ENCODE measurements at regions not wholly inside any gene's neighbourhood (a gene's known extent, or its start where the extent isn't known, plus 50 kb on each side); places are given as distances from the start of the nearest gene placed in this dataset.
"Not testable (repeated sequence)": the region's sequence is repeated elsewhere in the genome, so short reads cannot be mapped to it uniquely, and the experiment has no call there.

DNA sequence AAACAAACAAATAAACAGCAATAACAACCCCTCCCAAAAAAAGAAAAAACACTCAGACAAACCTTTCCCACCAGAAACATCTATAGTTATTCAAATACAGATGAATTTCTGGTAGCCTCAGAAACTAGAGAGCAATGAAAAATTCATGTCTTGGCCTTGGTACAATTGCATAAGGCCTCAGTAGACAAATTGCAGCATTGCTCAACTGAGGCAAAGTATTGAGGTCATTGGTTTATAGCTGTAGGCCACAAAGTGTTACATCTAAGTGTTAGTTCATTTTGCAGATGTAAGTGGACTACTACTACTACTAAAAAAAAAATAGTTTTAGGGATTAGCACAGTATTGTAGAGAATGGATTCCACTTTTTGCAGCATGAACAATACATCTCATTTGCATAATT lies 2268.3 kb downstream of the ARAP2 start:
- intact Hi-C loops (cut with DNase I), result no loop called here
- no peak for DNase-seq (ENCODE audit: low spot score)

DNA sequence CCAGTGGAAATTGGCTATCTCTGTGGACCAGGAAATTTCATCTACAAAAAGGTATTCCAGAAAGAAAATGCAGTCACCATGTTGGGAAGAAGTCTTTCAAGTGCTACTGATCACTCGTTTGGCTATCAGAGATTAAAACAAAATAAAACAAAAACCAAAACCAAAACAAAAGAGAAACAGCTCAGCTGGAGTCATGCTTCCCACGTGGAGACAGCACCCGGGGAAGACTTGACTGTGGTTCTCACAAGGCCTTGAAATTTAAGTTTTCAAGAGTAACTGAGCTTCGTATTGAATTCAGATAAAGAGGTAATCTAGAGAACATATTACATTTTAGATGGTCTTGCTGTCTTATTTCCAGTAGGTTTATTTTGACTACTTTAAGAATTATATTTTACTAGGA lies 2264.5 kb downstream of the ARAP2 start:
- DNase-seq (ENCODE audit: low spot score); intact Hi-C loops (cut with DNase I): not testable (repeated sequence)

DNA sequence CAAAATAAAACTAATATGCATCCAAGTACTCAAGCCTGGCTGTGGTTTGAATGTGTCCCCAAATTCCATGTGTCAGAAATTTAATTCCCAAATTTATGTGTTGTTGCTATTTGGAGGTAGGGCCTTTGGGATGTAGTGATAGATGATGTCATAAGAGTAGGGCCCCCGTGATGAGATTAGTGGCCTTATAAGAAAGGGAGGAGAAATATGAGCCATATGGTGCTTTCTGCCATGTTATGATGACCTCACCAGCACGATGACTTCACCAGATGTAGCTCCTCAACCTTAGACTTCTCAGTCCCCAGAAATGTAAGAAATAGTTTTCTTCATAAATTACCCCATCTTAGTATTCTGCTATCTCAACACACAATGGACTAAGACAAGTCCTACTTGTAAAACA lies 2264.0 kb downstream of the ARAP2 start:
- intact Hi-C loops (cut with DNase I), result no loop called here
- DNase-seq (ENCODE audit: low spot score), result no peak

DNA sequence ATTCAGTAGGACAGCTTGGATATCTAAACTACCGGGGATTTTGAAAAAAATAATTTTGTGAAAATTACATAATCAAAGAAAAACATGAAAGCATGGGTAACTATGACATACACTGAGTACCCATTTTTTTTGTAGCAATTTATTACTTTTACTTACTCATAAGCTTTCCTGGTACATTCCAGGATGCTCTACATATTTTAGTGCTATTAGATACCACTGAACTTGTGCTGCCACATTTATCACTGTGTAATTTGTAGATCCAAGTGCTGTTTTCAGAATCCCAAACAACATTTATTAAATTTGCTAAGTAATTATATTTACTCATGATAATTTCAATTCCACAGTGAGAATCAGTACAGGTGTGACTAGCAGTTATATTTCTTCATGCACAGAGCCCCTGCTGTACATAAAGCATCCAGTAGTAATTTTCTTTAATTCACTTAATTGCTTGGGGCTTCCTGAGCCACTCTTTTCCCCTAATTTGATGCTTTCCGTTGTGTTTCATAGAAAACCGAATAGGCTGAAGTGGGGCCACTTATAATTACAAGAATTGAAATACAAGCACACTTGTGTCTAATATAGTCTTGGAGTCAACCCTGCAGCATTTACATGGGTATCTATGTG lies 2254.4 kb downstream of the ARAP2 start:
- intact Hi-C loops (cut with DNase I), result no loop called here
- no peak for DNase-seq (ENCODE audit: low spot score)

DNA sequence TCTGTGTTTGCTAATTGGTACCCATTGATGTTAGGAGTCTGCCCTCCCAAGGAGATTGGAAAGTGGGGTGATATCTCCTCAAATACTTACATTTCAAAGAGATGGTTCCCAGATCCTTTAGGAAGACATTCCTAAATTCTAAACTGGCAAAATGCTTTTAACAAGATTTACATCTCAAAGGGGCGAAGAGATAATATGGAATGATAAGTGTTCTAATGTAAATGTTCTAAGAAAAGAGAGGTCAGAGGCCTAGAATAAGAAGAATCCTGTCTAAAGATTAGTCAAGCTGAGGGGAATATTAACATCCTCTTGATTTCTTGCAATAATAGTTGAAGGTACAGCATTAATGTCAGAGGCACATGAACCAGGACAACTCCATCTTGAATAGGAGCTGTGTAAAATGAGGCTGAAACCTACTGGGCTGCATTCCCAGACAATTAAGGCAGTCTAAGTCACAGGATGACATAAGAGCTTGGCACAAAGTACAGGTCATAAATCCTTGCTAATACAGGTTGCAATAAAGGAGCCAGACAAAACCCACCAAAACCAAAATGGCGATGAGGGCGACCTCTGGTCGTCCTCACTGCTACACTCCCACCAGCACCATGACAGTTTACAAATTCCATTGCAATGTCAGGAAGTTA lies 2248.1 kb downstream of the ARAP2 start:
- intact Hi-C loops (cut with DNase I), result no loop called here
- DNase-seq (ENCODE audit: low spot score), result no peak

DNA sequence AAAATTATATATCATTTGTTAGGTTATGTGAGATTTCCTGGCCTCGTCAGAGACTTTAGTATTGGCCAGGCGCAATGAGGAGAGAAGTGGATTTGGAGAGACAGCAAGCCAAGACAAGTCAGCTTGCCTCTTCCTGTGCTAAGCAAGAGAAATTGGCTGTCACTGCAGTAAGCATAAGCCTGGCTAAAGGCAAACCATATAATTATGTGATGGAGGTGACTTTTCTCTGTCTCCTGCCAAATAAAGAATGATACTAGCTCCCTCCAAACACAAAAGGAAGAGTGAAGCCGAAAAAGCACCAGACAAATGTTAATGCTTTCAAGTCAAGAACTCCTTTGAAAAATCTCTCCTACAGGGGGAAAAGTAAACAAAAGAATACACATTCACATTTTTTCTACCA lies 2246.0 kb downstream of the ARAP2 start:
- intact Hi-C loops (cut with DNase I), result no loop called here
- DNase-seq (ENCODE audit: low spot score), result no peak

DNA sequence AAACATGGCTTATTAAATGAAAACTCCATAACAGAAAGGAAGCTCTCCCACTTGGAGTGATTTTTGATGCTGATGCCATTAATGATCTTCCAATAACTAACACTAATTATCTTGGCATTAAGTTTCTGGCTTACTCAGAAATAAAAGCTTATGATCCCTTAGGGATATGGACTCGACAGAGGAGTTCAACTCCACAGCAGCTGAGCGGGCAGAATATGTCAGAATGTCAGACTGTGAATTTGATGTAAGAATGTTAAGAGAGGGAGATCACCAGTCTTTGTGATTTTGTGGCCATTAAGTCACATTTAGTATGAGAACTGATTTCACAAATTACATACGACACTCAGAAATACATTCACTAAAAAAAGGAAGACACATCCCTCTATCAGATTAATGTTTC lies 2244.0 kb downstream of the ARAP2 start:
- DNase-seq (ENCODE audit: low spot score), result no peak
- intact Hi-C loops (cut with DNase I), result no loop called here

DNA sequence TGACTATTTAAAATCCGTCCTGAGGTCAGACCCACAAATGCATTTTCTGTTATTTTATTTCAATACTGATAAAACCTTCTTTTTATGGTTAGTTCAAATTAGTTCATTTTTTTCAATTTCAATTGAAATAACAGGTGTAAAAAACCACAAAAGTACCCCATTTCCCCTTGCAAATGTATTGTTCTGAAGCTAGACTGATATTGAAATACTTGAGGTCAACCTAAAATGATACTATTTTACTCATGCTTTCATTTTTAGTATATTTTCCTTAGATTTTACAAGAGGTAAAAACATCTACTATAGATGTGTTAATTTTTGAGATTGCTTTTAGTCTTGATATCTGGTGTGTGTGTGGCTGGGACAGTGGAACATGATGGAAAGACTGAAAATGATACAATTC lies 2237.8 kb downstream of the ARAP2 start:
- intact Hi-C loops (cut with DNase I); DNase-seq (ENCODE audit: low spot score): not testable (repeated sequence)

DNA sequence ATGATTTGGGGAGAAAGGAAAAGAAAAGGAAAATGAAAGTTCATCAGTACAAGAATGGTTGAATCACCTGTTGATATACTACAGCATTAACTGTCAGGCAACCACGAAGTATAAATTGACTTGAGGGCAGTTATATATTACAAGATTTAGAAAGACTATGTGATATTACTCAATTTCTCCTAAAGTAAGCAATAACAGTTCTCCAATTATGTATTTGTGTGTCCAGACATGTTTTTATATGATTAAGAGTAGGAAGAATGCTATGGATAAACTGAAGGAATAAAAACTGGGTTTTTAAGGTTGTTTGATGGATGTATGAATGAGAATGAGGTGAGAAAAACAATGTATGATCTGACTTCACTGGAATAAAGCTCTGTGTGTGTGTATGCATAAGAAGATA lies 2234.4 kb downstream of the ARAP2 start:
- intact Hi-C loops (cut with DNase I), result no loop called here

DNA sequence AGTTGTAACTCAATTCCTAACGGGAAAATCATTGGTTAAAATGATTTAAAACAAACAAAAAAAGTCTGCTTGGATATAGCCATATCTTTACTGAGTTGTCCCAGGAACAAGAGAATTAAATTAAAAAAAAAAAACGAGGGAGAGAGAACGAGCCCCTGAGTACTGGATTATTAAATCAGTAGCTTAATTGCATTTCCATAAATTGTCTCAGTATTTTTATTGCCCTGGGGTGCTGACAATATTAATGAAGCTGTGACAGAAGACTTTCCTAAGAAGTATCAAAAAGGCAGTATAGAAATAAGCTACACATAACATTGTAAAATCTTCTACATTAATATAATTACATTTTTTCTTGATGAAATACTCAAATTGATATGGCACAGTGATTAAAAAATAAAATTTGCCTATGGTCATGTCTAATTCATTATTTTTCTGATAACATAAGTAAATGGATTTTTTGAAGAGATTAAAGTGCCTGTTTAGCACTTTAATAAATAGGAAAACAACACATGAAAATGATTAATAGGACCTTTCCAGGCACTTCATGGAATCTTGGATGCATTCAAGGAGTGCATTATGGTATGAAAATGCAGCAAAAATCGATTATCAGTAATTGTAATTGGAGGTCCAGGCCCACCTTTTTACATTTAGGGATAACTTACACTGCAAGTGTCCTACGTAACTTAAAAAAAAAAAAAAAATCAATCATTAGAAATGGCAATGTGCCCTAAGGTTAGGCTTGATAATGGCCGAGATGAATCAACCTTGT lies 2233.4 kb downstream of the ARAP2 start:
- no peak for DNase-seq (ENCODE audit: low spot score)
- intact Hi-C loops (cut with DNase I), result no loop called here

More for the DNA sequence above, 2234.4 kb downstream of the ARAP2 start:
- no peak for DNase-seq (ENCODE audit: low spot score)

DNA sequence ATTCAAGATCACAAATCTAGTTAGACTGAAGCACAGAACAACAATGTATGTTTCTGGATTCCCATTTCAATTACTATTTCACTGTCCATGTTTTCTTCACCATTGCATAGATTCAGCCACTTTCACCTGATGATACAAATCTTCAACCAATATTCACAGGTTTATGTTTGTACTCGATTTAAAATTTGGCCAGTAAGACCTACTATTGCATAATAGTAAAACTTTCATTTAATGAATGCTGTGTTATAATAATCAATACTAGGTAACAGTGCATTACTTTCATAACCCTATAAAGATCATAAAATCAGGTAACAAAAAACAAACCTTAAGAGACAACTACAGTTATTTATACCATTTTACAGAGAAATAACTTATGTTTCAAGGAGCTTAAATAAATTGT lies 2209.1 kb downstream of the ARAP2 start:
- intact Hi-C loops (cut with DNase I), result no loop called here
- DNase-seq (ENCODE audit: low spot score), result no peak

DNA sequence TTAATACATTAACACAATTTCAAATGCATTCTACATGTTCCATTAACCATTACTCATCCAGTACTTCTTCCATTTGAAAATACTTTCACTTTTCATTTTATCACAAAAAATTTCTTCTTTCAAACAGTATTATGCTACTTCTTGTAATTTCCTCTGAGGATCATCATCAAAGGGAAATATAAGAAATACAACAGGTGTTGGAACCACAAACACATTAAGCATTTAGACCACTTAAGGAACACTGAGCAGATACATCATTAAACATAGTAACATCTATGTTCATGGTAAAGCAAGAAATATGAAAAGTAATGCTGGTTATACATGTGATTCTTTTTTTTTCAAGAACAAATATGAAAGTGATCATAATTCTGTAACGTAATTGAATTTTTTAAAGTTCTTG lies 2207.0 kb downstream of the ARAP2 start:
- intact Hi-C loops (cut with DNase I), result no loop called here
- DNase-seq (ENCODE audit: low spot score), result no peak

DNA sequence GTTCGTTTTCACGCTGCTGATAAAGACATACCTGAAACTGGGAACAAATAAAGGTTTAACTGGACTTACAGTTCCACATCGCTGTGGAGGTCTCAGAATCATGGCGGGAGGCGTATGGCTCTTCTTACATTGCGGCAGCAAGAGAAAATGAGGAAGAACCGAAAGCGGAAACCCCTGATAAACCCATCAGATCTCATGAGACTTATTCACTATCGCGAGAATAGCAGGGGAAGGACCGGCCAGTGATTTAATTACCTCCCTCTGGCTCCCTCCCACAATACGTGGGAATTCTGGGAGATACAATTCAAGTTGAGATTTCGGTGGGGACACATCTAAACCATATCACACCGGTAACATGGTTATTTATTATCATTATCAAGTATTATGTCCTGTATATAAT lies 2204.5 kb downstream of the ARAP2 start:
- no peak for DNase-seq (ENCODE audit: low spot score)
- intact Hi-C loops (cut with DNase I), result no loop called here

DNA sequence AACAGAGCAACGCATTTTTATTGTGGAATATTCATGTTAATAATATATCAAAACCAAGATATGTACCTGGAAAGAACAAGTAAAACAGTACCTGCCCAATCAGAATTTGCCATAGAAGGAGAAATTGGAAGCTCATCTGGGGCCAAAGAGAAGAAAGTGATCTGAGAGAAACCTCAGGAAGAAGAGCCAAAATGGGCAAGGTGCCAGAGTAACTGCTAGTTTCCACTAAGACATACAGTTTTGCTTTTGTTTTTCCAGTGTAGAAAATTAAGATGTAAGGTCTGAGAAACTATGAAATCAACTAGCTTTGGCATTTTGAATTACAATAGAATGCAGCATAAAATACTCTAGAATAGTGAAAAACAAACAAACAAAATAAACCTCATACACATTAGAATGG lies 2201.2 kb downstream of the ARAP2 start:
- intact Hi-C loops (cut with DNase I), result no loop called here
- no peak for DNase-seq (ENCODE audit: low spot score)

DNA sequence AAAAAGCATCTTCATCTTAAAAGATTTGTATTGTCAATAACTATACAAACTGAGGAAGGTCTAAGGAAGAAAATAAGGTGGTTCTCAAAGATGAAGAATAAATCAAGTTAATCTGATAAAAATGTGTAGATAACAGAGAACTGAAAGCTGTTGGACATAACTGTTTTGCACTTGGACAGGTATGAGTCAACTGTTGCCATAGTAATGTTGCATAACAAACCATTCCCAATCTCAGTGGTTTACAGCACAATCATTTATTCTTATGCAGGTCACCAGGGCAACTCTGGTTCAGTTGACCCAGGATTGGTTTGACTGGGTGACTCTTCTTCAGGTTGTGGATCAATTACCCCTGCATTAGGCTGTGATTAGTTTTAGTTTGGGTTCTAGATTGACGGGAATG lies 2197.7 kb downstream of the ARAP2 start:
- intact Hi-C loops (cut with DNase I), result no loop called here

DNA sequence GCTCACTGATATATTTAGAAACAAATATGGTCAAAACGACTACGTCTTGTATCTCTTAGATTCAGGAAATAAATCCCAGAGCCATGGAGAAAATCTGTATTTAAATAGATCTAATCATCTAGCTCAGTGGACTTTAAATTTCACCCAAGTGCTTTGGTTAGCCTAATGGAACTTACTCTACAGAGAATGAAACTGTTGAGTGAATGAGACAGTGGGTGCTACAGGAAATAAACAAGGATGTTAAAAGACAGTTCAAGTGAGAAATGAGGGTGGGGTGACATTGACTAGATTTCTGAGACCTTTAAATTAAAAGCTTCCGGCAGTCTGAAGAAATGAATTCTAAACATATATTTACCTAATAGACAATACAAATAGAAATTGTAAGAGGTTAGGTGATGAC lies 2197.0 kb downstream of the ARAP2 start:
- intact Hi-C loops (cut with DNase I), result no loop called here
- DNase-seq (ENCODE audit: low spot score), result no peak

More for the DNA sequence above, 2197.7 kb downstream of the ARAP2 start:
- no peak for DNase-seq (ENCODE audit: low spot score)

DNA sequence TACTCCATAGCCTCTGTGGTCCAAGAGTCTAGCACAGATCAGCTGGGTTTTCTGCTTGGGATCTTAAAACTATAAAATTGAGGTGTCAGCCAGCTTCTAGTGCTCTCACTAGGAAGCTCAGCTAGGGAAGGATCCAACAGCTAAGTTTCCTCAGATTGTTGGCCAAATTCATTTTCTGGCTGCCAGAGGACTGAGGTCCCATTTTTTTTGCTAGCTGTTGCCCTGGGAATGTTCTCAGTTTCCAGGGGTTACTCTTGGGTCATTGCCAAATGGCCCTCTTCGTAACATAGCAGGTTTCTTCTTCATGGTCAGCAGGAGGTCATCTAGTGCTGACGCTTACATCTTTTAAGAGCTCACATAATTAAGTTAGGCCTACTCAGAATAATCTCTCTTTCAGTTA lies 2178.2 kb downstream of the ARAP2 start:
- intact Hi-C loops (cut with DNase I), result no loop called here
- no peak for DNase-seq (ENCODE audit: low spot score)

DNA sequence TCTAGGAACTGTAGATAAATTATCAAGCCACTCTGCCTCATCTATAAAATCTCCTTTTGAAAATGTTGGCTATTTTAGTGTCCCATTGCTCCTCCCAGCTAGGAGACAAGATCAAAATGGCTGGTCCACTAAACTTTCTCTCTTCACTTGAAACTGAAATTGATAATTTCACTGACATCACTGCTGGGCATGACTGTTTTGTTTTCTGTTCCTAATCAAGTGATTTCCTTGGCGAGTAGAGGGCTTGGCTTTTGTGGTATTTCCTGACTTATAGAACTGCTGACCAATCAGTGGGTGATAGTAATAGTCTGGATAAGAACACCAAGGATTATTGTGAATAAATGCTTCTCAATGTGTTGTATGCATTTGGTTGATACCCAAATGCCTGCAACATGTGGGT lies 2152.9 kb downstream of the ARAP2 start:
- DNase-seq (ENCODE audit: low spot score), result no peak
- intact Hi-C loops (cut with DNase I), result loop anchor here in 1 of 2 donors (10.0 kb wide), 1 partner anchor 743 kb away; no protein-coding TSS in a partner anchor

DNA sequence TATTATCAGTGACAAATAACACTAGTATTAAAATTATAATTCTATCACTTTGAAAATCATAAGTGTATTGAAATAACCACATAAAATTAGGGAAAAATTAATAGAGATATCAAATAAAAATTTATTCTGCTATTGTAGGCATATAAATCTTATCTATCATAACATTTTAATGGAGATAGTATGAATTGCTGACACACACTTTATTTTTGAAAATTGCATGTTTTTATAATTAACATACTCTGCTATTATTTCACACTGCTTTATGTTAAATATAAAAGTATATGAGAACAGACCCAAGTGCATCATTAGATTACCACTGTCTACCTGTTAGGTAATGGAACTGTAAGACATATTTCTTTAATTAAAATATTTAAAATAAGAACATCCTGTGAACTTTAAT lies 2150.2 kb downstream of the ARAP2 start:
- intact Hi-C loops (cut with DNase I), result loop anchor here in 1 of 2 donors (10.0 kb wide), 1 partner anchor 741 kb away; no protein-coding TSS in a partner anchor
- no peak for DNase-seq (ENCODE audit: low spot score)

DNA sequence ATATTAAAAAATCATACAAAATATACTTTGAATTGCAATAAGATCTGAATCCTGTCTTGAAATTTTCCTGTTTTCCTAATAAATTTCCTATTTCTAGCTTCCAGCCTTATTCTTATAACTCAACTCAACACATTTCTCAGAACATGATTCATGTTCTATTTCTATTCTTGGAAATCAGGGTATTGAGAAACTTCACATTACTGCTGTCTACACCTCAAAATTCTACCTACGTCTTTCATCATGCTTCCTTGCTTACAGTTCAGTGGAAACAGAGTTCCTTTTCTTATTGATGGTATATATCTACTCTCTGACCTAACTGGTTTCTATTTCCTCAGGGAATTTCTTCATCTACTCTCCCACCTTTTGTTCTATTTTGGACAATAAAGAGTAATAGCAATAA lies 2139.0 kb downstream of the ARAP2 start:
- intact Hi-C loops (cut with DNase I), result no loop called here
- DNase-seq (ENCODE audit: low spot score), result no peak

DNA sequence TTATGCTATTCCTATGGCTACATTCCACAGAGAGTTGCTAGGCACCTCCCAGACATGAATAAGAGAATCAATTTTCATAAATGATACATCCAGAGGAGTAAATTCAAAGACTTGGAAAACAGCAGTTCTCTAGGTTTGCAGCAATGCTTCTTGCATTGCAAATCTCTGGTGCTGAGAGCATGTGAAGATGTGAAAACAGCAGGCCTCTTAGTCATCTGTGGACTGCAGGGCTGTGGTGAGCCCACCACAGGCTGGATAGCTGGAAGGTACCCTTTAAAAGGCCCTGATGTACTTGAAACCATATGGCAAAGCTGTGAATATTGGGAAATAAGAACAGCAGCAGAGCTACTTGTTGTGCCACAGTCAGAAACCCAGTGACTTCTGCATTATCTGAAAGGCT lies 2135.9 kb downstream of the ARAP2 start:
- DNase-seq (ENCODE audit: low spot score), result no peak
- intact Hi-C loops (cut with DNase I), result no loop called here
